ENCODE measurements at regions not wholly inside any gene's neighbourhood (a gene's known extent, or its start where the extent isn't known, plus 50 kb on each side); places are given as distances from the start of the nearest gene placed in this dataset.

DNA sequence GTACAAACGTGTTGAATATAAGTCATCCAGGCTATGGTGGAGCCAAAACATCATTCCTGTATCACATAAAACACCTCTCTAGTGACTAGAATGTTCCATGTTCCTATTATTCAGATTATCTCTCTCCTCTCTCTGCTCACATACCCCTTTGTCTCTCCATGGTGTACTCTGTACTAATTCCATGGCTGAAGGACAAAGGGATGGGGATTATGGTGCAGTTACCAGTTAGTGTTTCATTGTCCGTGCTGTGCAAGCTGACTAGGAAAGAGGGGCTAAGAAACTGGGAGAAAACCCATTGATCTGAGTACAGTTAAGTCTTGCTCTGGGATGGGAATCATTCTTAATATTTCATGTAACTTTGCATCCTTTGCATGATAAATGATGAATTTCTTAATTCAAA, 397.4 kb upstream of the NOX3 start:
- no peak overlapping the region for H3K4me3 ChIP-seq
- no peaks in the 10 kb centered on the region for H3K4me1 ChIP-seq
- TF ChIP-seq, protein P1, sequence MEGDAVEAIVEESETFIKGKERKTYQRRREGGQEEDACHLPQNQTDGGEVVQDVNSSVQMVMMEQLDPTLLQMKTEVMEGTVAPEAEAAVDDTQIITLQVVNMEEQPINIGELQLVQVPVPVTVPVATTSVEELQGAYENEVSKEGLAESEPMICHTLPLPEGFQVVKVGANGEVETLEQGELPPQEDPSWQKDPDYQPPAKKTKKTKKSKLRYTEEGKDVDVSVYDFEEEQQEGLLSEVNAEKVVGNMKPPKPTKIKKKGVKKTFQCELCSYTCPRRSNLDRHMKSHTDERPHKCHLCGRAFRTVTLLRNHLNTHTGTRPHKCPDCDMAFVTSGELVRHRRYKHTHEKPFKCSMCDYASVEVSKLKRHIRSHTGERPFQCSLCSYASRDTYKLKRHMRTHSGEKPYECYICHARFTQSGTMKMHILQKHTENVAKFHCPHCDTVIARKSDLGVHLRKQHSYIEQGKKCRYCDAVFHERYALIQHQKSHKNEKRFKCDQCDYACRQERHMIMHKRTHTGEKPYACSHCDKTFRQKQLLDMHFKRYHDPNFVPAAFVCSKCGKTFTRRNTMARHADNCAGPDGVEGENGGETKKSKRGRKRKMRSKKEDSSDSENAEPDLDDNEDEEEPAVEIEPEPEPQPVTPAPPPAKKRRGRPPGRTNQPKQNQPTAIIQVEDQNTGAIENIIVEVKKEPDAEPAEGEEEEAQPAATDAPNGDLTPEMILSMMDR (IDR thresholded peaks at IDR 0.05): no peak
- TF ChIP-seq EP300 (IDR thresholded peaks at IDR 0.05): no peak
- TF ChIP-seq POLR2AphosphoS5 (IDR thresholded peaks at IDR 0.05): no peak
- TF ChIP-seq POLR2A (IDR thresholded peaks at IDR 0.05): no peak
- DNase-seq (no peak), ATAC-seq (ENCODE audit: low FRiP score in 2 of 2) (no peak)
- H3K36me3 ChIP-seq: no peaks in the 10 kb centered on the region
- H3K27ac ChIP-seq: no peak overlapping the region
- no peaks in the 10 kb centered on the region for H3K9me3 ChIP-seq
- WGBS, 2 donors: 77 to 86% methylated on average over 2 of the region's 2 CpGs
- H3K27me3 ChIP-seq: no peaks in the 10 kb centered on the region

DNA sequence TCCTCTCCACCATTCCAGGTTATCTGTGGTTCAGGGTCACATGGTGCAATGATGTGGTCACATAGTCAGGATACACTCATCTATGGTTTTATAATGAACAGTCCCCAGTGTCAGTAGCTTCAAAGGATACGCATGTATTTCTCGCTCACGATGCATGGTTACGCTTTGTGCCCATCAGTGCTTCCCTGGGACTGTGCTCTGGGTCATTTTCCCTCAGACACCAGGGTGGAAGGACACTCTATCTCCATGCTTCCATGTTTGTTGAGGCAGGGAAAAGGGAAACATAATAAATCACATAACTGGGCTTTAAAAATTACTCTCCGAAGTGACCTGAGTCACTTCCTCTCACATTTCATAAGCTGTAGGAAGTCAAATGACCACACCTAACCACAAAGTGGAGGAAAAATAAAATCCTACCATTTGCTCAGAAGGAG, 394.8 kb upstream of the NOX3 start:
- no peak overlapping the region for H3K4me3 ChIP-seq
- DNase-seq (no peak), ATAC-seq (ENCODE audit: low FRiP score in 2 of 2) (no peak)
- no peak overlapping the region for H3K27ac ChIP-seq
- H3K27me3 ChIP-seq: no peaks in the 10 kb centered on the region
- no peaks in the 10 kb centered on the region for H3K36me3 ChIP-seq
- TF ChIP-seq POLR2AphosphoS5 (IDR thresholded peaks at IDR 0.05) (no peak), EP300 (IDR thresholded peaks at IDR 0.05) (no peak), POLR2A (IDR thresholded peaks at IDR 0.05) (no peak)
- TF ChIP-seq, protein P1 (IDR thresholded peaks at IDR 0.05): no peak
- H3K9me3 ChIP-seq: peaks cover 0 to 4% (median 0%) of the 10 kb centered on the region in 4 donors
- H3K4me1 ChIP-seq: no peaks in the 10 kb centered on the region
- WGBS, 2 donors: 78 to 86% methylated on average over 5 of the region's 5 CpGs

DNA sequence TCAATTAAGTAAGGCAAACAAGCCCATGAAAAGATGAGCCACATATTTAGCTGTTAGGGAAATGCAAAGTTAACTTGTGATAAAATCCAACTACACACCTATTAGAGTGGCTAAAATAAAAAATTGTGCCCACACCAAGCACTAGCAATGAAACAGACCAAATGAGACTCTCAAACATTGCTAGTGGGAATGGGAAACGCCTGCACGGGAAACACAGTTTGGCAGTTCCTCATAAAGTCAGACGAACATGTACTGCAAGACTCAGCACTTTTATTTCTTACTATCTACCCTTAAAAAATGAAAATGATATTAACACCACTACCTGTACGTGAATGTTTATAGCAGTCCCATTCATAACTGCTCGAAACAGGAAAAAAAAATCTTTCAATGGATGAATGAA, 392.1 kb upstream of the NOX3 start:
- no peak for TF ChIP-seq POLR2A (IDR thresholded peaks at IDR 0.05)
- H3K4me3 ChIP-seq: no peak overlapping the region
- H3K36me3 ChIP-seq: no peaks in the 10 kb centered on the region
- peaks cover 0 to 9% (median 0%) of the 10 kb centered on the region in 4 donors for H3K9me3 ChIP-seq
- no peak overlapping the region for H3K27ac ChIP-seq
- DNase-seq (no peak), ATAC-seq (ENCODE audit: low FRiP score in 2 of 2) (no peak)
- no peaks in the 10 kb centered on the region for H3K27me3 ChIP-seq
- no peaks in the 10 kb centered on the region for H3K4me1 ChIP-seq
- 32 to 47% methylated on average over 5 of the region's 5 CpGs for WGBS, 2 donors

DNA sequence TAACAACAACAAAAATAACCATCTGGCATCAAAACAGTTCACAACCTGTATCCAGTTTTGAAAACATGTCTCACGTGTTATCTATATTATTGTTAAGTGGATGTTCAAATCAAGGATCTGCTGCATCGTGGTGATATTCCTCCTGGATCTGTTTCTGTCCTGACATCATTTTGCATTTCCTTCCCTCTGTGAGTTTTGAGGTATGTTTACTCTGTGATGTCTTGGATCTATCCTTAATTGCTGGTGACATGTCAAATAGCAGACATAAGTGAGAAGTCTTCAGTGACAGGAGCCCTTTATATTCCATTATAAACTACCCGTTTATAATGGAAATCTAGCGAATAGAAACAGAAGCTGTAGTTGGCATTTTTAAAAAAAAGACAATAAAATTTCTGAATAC, 381.8 kb upstream of the NOX3 start:
- TF ChIP-seq, protein P1 (IDR thresholded peaks at IDR 0.05): no peak
- no peak for TF ChIP-seq EP300 (IDR thresholded peaks at IDR 0.05)
- no peak for TF ChIP-seq POLR2AphosphoS5 (IDR thresholded peaks at IDR 0.05)
- TF ChIP-seq POLR2A (IDR thresholded peaks at IDR 0.05): no peak
- no peak for DNase-seq
- Histone ChIP-seq H3K36me3 (no peaks in the 10 kb centered on the region), H3K4me1 (no peaks in the 10 kb centered on the region), H3K9me3 (no peaks in the 10 kb centered on the region), H3K27ac (no peak overlapping the region), H3K4me3 (no peak overlapping the region), H3K27me3 (no peaks in the 10 kb centered on the region)
- WGBS, 2 donors: 77 to 85% methylated on average over 4 of the region's 4 CpGs
- no peak for ATAC-seq (ENCODE audit: low FRiP score in 2 of 2)

DNA sequence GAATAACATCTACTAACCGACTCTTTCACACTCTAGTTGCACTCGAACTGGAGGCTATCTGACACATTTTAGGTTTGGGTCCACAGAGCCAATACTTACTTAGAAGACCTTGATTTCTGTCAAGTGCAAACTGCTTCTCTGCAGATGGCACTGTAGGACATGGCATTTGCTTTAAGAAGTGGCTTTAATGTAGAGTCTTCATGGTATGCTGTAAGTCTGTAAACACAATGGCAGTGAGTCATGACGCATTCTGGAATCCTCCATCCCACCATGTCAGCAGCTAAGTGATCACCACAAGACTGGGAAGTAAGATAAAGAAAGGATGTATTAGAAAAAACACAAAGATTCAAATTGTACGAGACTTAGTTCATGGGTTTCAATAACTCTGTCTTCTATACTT, 377.0 kb upstream of the NOX3 start:
- TF ChIP-seq EP300 (IDR thresholded peaks at IDR 0.05): no peak
- no peak for TF ChIP-seq POLR2AphosphoS5 (IDR thresholded peaks at IDR 0.05)
- no peak for TF ChIP-seq POLR2A (IDR thresholded peaks at IDR 0.05)
- TF ChIP-seq, protein P1 (IDR thresholded peaks at IDR 0.05): no peak
- Histone ChIP-seq H3K4me1 (no peaks in the 10 kb centered on the region), H3K27ac (no peak overlapping the region), H3K36me3 (no peaks in the 10 kb centered on the region), H3K4me3 (no peak overlapping the region), H3K27me3 (no peaks in the 10 kb centered on the region), H3K9me3 (no peaks in the 10 kb centered on the region)
- ATAC-seq (ENCODE audit: low FRiP score in 2 of 2): no peak
- DNase-seq: no peak
- WGBS, 2 donors: 63 to 79% methylated on average over 4 of the region's 4 CpGs

All from upper lobe of left lung (tissue), 6 donors.